ENCODE measurements at regions not wholly inside any gene's neighbourhood (a gene's known extent, or its start where the extent isn't known, plus 50 kb on each side); places are given as distances from the start of the nearest gene placed in this dataset.

DNA sequence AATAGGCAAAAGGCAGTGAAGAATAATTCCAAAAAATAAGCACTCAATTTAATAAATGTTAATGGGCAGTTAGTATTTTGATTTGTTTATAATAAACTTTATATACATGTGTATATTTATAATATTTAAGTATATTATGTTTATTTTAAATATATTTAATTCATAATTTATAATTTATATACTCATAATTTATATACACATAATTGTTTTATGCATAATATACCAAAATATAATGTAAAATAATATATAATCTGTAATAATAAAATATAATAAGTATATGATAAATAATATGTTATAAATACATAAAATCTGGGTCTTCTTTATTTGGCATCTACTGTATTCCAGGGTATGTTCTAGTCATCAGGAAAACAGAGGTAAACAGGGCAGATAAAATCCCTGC, 100.2 kb upstream of the ARID2 start:
- TF ChIP-seq POLR2A (IDR thresholded peaks at IDR 0.05) (no peak), CTCF (IDR thresholded peaks at IDR 0.05) (no peak)

Data from tibial nerve (tissue), 3 donors.